HG03378 (cell line): ENCODE measurements at regions not wholly inside any gene's neighbourhood (a gene's known extent, or its start where the extent isn't known, plus 50 kb on each side); places are given as distances from the start of the nearest gene placed in this dataset.

ENCODE experiments used
- ATAC-seq: cut with Tn5 transposase; IDR thresholded peaks from one replicate; pipeline ENCODE4 v1.9.1; 2021; ENCODE audit warnings: mild to moderate bottlenecking, moderate library complexity; ENCODE audit not compliant: unreplicated experiment

DNA sequence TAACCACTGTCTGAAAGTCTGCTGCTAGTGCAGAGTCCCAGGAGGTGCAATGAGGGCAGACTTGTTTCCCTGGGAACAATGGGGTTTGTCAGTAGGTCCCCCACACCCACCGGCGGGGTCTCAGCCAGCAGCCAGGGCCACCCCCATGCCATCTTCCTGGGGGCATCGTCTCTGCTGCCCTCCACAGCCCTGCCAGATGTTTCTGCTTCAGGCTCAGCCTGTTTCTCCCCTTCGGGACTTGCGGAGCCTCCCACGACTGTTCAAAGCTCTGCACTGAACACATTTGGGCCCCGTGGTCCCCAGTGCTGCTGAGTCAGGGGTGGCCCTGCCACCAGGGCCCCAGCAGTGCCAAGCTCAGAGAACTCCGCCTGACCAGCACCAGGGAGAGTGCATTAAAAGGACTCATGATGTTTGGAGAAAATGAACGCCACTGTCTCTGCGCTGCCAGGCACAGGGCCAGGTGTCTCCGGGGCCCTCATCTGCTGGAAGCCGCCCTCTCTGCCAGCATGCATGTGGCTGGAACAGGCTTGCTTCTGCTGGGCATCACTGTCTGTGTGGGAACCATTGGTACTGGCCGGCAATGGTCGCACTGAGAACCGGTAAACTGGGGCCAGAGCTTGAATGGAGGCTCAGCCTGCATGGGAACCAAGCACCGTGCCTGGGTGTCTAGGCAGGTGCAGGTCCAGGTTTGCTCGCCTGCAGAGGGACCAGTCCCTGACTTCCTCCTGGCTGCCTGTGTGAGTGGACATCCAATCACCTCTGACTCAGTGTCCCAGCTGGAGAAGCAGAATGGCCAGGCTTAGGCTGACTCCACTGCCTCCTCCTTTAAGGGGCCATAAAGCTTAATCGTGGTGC lies 345.1 kb downstream of the GLRX3 start:
- ATAC-seq: no peak

DNA sequence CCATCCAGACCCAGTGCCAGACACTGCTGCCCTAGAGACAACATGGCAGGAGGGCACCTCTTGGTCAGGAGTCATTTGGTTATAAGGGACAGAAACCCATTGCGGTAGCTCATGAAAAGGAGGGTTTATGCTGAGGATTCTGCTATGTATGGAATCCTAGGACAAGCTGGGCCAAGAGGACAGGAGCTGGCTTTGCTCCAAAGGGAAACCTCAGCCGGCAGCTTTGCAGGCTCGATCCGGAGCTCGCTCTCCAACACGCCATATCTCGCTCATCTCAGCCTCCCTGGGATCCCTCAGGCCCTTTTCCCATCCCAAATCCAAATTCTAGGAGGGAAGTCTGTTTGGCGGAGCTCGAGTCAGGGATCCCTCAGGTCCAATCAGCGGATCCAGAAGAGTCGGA lies 345.7 kb downstream of the GLRX3 start:
- ATAC-seq: no peak

GRCh38 chr10:130483691-130484467 lies 347.7 kb downstream of the GLRX3 start:
- no peak for ATAC-seq

- no peak for ATAC-seq
Observed at GRCh38 chr10:130484468-130485180, 348.4 kb downstream of the GLRX3 start.

GRCh38 chr10:130485236-130485957 lies 349.2 kb downstream of the GLRX3 start:
- no peak for ATAC-seq

DNA sequence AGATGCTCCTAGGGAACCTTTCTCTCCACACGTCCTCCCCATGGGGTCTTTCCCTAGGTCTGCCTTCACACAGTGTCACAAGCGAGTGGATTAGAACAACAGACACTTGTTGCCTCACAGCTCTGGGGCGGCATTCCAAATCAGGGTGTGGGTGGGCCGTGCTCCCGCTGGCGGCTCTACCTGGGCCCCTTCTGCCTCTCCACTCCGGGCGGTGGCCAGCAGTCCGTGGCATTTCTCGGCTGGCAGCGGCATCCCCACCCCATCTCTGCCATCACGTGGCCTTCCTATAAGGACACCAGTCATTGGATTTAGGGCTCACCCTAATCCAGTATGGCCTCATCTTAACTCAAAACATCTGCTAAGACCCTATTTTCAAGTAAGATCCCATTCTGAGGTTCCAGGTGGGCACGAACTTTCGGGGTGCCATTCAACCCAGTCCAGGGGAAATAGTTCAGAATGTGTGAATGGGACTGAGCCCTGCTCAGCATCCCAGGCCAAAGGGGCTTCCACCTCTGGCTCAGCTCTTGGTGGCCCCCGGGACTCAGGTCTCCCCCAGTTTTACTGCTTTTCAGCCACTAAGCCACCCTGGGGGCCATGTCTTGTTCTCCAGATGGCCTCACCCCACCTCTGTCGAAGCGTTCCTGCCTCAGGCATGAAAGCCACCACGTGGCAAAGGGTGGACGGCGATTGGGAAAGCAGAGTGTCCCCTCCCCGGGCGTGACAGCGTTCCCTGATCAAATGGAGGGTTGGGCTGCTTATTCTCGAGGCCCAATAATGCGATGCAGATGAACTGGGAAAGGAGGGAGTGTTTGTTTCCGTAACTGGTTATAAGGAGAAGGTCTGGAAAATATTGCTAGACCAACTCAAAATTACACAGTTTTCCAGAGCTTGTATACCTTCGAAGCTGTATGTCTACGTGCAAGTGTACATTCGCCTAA lies 350.0 kb downstream of the GLRX3 start:
- no peak for ATAC-seq

GRCh38 chr10:130486906-130487305 lies 350.7 kb downstream of the GLRX3 start:
- no peak for ATAC-seq

GRCh38 chr10:130487566-130487965 lies 351.4 kb downstream of the GLRX3 start:
- ATAC-seq: no peak

DNA sequence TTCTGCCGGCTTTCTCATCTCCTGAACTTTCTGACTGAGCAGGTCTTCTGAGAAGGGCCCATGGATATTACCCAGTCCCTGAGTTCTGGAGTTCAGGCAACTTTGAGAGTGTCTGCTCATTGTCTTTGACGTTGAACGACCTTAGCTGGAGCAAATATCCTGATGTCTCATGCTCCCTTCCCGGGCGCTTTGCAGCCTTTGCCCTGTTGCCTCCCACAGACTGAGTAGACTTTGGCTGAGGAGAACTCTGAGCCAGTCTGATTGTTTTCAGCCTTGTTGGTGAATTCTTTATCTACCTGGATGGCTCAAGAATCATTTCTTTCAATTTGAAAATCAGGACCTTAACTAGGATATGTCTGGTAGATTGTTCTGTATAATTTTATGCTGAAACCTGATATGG lies 353.7 kb downstream of the GLRX3 start:
- no peak for ATAC-seq

DNA sequence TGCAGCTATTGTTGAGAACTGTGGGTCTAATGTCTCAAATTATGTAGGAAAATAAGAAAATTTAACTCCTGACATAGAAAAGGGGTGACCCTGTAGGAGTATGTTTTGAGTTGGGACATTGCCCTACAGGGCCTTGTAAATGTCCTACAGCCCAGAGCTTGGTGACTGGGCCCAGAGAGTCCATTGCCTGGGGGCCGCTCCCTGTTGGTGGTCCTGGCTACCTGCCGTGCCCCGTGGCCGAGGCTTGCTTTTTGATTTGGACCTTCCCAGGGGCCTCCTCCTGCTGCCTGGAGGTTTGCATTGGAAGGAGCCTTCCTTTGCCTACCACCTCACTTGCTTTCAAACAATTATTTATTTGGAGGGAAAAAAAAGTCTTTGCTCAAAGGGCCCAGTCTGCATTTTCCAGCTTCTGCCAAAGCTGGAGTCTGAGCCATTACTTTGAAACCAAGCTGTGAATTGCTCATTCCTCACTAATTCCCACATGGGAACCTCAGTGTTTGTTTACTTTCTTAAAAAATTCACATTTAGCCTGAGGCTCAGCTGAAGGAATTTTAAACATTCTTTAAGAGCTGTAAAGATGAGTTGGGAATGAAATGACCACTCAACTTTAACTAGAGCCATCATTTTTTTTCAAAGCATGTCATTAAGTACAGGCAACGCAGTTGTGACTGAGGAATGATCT lies 355.0 kb downstream of the GLRX3 start:
- no peak for ATAC-seq

DNA sequence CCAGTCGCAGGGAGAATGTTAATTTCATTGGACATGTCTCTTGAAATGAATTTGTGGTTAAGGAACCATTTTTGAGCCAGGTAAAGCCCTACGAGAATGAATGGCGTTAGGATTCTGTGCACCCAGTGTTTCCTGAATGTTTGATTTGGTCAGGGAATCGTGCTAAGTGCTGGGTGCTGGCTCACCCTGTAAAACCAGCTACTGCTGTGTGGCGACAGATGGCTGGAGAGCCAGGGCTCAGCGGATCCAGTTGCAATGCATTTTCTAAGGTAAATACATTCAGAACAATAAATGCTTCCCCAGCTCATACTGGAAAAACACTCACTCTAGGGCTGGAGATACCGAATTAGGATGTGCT lies 355.5 kb downstream of the GLRX3 start:
- ATAC-seq: no peak

- no peak for ATAC-seq
Observed at GRCh38 chr10:130492266-130492934, 356.2 kb downstream of the GLRX3 start.

DNA sequence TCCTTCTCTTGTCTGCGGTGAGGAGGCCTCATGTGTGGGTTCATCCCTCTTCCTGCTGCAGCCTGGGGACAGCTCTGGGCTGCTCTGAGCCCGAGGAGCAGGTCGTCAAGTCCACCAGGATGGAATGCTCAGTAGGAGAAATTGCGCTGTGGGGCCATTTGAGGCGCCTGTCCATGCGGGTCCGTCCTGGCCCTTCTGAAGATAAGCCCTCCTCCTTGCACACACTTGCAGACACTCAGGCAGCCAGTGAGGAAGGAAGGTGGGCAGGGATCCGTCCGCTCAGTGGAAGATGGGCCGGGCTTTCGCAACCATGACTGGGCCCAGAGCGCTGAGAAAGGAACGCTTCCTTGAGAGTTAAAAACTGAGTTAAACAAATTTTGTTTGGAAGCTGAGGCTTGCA lies 356.8 kb downstream of the GLRX3 start:
- ATAC-seq: no peak

- ATAC-seq: no peak
Observed at GRCh38 chr10:130493446-130494145, 357.4 kb downstream of the GLRX3 start.

DNA sequence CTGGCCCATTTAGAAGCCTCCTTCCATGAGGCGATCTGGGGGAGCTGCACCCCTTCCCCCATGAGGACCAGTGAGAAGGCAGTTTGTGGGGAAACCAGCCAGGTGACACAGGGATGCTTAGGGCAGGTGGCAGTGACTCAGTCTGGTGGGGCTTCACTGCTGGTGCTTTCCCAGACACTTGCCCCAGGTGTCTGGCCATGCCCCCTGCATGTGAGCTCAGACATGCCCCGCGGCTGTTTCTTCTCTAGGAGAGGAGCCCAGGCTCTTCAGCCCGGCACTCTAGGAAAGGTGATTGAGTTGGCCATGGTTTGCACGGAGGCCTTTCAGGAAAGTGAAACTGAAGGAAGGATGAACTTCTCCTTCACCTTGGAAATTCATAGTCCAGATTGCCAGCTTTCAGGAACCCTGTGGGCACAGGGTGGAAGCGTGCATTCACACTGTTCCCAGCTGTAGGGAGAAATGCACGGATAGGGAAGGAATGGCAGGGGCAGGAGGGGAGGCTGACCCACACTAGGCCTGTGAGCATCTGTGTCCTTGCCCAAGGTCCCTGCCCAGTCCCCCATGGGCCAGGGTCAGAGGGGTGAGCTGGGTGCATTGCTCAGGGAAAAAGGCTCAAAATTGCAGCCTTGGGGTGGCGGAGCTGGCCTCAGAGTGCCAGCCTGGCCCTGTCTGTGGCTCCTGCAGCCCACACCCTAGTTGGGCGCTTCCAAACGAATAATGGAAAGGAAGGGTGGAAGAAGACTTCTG lies 359.1 kb downstream of the GLRX3 start:
- no peak for ATAC-seq

DNA sequence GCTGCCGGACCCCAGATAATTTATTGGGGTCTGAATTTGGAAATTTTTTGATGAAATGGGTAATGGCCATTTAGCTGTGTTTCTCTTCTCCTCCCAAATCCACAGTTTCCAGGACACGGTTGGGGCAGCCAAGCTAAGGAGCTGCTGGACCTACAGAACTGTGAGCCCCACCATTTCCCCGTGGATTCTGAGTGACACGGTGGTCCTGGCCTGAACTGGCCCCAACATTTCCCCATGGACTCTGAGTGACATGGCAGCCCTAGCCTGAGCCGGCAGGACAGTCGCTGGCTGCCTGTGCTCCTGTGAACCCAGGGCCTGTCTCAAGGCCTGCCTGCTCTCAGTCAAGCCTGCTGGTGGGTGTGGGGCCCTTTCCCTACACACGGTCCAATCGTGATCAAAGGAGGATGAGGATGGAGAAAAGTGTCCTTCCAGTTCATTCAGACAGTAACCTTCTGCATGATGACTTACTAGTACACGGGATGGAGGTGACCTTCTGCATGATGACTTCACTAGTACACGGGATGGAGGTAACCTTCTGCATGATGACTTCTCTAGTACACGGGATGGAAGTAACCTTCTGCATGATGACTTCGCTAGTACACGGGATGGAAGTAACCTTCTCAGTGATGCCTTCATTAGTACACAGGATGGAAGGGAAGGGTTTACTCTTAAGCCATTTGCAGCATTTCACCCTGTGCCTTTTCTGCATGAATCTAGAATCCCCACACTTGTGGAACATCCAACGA lies 359.9 kb downstream of the GLRX3 start:
- ATAC-seq: no peak
